Endodermal cell (in vitro differentiated cells): ENCODE measurements at regions not wholly inside any gene's neighbourhood (a gene's known extent, or its start where the extent isn't known, plus 50 kb on each side); places are given as distances from the start of the nearest gene placed in this dataset.

Source experiments
- DNase-seq: peaks from one replicate; pipeline ENCODE4 v3.0.0-alpha.2; 2017
- H3K27ac ChIP-seq: 2 replicates; pipeline ENCODE4 v1.5.1; 2013; ENCODE audit warnings: mild to moderate bottlenecking, low read depth, low read length, moderate library complexity
- H3K27me3 ChIP-seq: 2 replicates; pipeline ENCODE4 v1.6.1; 2013; ENCODE audit warnings: mild to moderate bottlenecking, low read length, moderate library complexity; ENCODE audit not compliant: insufficient read depth, control insufficient read depth, poor library complexity, severe bottlenecking
- H3K36me3 ChIP-seq: 2 replicates; pipeline ENCODE4 v1.7.0; 2013; ENCODE audit warnings: mild to moderate bottlenecking, low read length, moderate library complexity; ENCODE audit not compliant: control insufficient read depth, insufficient read depth
- H3K4me1 ChIP-seq: one replicate; pipeline ENCODE4 v1.7.0; 2013; ENCODE audit warnings: low read length; ENCODE audit not compliant: control insufficient read depth, insufficient read depth
- H3K4me3 ChIP-seq: 2 replicates; pipeline ENCODE4 v1.5.1; 2013; ENCODE audit warnings: mild to moderate bottlenecking, low read length, moderate library complexity
- H3K9ac ChIP-seq: 2 replicates; pipeline ENCODE4 v1.6.1; 2013; ENCODE audit warnings: mild to moderate bottlenecking, low read length, moderate library complexity; ENCODE audit not compliant: poor library complexity, severe bottlenecking; ENCODE audit errors: extremely low read depth
- H3K9me3 ChIP-seq: 2 replicates; pipeline ENCODE4 v1.6.1; 2013; ENCODE audit warnings: mild to moderate bottlenecking, low read length, moderate library complexity; ENCODE audit not compliant: control insufficient read depth
- H3K27ac Mint-ChIP-seq: 2 replicates; pipeline ENCODE4 v1.8.0; 2020; ENCODE audit warnings: mixed read lengths
- H3K27me3 Mint-ChIP-seq: 2 replicates; pipeline ENCODE4 v1.8.0; 2021; ENCODE audit warnings: mild to moderate bottlenecking, mixed read lengths; ENCODE audit not compliant: insufficient read depth
- H3K36me3 Mint-ChIP-seq: 2 replicates; pipeline ENCODE4 v1.8.0; 2020; ENCODE audit warnings: low read depth, mixed read lengths
- H3K4me1 Mint-ChIP-seq: 2 replicates; pipeline ENCODE4 v1.8.0; 2020; ENCODE audit warnings: mixed read lengths
- H3K4me3 Mint-ChIP-seq: 2 replicates; pipeline ENCODE4 v1.8.0; 2020; ENCODE audit warnings: mild to moderate bottlenecking, moderate library complexity, mixed read lengths
- H3K9me3 Mint-ChIP-seq: 2 replicates; pipeline ENCODE4 v1.8.0; 2020; ENCODE audit warnings: mild to moderate bottlenecking, mixed read lengths
- CTCF ChIP-seq: fragments of 200-600 bp; sonication (generic); conservative IDR thresholded peaks from 2 replicates; pipeline ENCODE4 v1.5.0; 2021; ENCODE audit warnings: antibody characterized with exemption, mild to moderate bottlenecking
- WGBS, 2 experiments: methylation state at CpG; one replicate each; pipeline versions ENCODE4 v1.1.5 to v1.1.7; 2013; ENCODE audit warnings: missing lambda C conversion rate in 2 of 2, mixed read lengths in 1 of 2; ENCODE audit not compliant: insufficient coverage in 1 of 2, insufficient read length in 1 of 2; 5-methylcytosine and 5-hydroxymethylcytosine counted together

- H3K4me1 Mint-ChIP-seq: peaks cover 46% of the 10 kb centered on the region
- H3K9me3 Mint-ChIP-seq: no peaks in the 10 kb centered on the region
- H3K27ac Mint-ChIP-seq: no peak overlapping the region
- Histone ChIP-seq H3K9me3 (no peaks in the 10 kb centered on the region), H3K36me3 (no peaks in the 10 kb centered on the region), H3K27me3 (no peaks in the 10 kb centered on the region), H3K4me3 (no peak overlapping the region), H3K9ac (no peak overlapping the region), H3K27ac (no peak overlapping the region), H3K4me1 (peaks cover 4% of the 10 kb centered on the region)
- TF ChIP-seq CTCF: no peak
- H3K27me3 Mint-ChIP-seq: no peaks in the 10 kb centered on the region
- DNase-seq: no peak
- no peak overlapping the region for H3K4me3 Mint-ChIP-seq
- 83 to 84% methylated on average over 3 to 4 of the region's 5 CpGs for WGBS, 2 experiments
- H3K36me3 Mint-ChIP-seq: no peaks in the 10 kb centered on the region
These were observed 83.4 kb downstream of the MYCN start for GRCh38 chr2:16023506-16024360.

GRCh38 chr2:16022548-16023240 lies 82.3 kb downstream of the MYCN start:
- WGBS, 2 experiments: 55 to 72% methylated on average over 3 to 6 of the region's 6 CpGs
- no peak overlapping the region for H3K27ac Mint-ChIP-seq
- H3K4me1 ChIP-seq: peaks cover 9% of the 10 kb centered on the region
- no peaks in the 10 kb centered on the region for H3K36me3 ChIP-seq
- H3K9me3 Mint-ChIP-seq: no peaks in the 10 kb centered on the region
- no peaks in the 10 kb centered on the region for H3K27me3 Mint-ChIP-seq
- H3K4me3 ChIP-seq: no peak overlapping the region
- H3K9me3 ChIP-seq: no peaks in the 10 kb centered on the region
- H3K27ac ChIP-seq: no peak overlapping the region
- no peaks in the 10 kb centered on the region for H3K27me3 ChIP-seq
- no peak overlapping the region for H3K9ac ChIP-seq
- peaks cover 48% of the 10 kb centered on the region for H3K4me1 Mint-ChIP-seq
- DNase-seq: no peak
- no peak for TF ChIP-seq CTCF
- H3K4me3 Mint-ChIP-seq: no peak overlapping the region
- H3K36me3 Mint-ChIP-seq: no peaks in the 10 kb centered on the region

GRCh38 chr2:16021611-16022363 lies 81.4 kb downstream of the MYCN start:
- no peak for DNase-seq
- WGBS, 2 experiments: 80 to 87% methylated on average over 3 to 4 of the region's 4 CpGs
- Mint-ChIP-seq H3K27me3 (no peaks in the 10 kb centered on the region), H3K36me3 (no peaks in the 10 kb centered on the region), H3K4me1 (peaks cover 45% of the 10 kb centered on the region), H3K4me3 (no peak overlapping the region), H3K9me3 (no peaks in the 10 kb centered on the region), H3K27ac (no peak overlapping the region)
- Histone ChIP-seq H3K4me1 (peaks cover 9% of the 10 kb centered on the region), H3K4me3 (no peak overlapping the region), H3K9ac (no peak overlapping the region), H3K27me3 (no peaks in the 10 kb centered on the region), H3K9me3 (no peaks in the 10 kb centered on the region), H3K36me3 (no peaks in the 10 kb centered on the region), H3K27ac (no peak overlapping the region)
- no peak for TF ChIP-seq CTCF
